Spleen (tissue), 11 donors: ENCODE measurements at regions not wholly inside any gene's neighbourhood (a gene's known extent, or its start where the extent isn't known, plus 50 kb on each side); places are given as distances from the start of the nearest gene placed in this dataset.

Source experiments
- DNase-seq: peaks from one replicate; pipeline ENCODE4 v3.0.0-alpha.2; 2020
- H3K27ac ChIP-seq, 8 donors: fragments of 200-600 bp; sonication (generic) in 7 of 8; 1 replicate in 4 of 8; 2 replicates in 4 of 8; pipeline versions ENCODE4 v1.5.0 to v1.8.0; 2016 to 2021; ENCODE audit warnings: inconsistent platforms in 4 of 8, mild to moderate bottlenecking in 4 of 8, moderate library complexity in 1 of 8
- H3K27me3 ChIP-seq, 7 donors: fragments of 200-600 bp; sonication (generic) in 6 of 7; replicated peaks in 1 of 7; 1 replicate in 4 of 7; 2 replicates in 3 of 7; pipeline versions ENCODE4 v1.5.0 to v1.8.0; 2016 to 2021; ENCODE audit warnings: inconsistent platforms in 3 of 7, mild to moderate bottlenecking in 1 of 7
- H3K36me3 ChIP-seq, 6 donors: fragments of 200-600 bp; sonication (generic) in 5 of 6; 1 replicate in 4 of 6; 2 replicates in 2 of 6; pipeline versions ENCODE4 v1.5.0 to v1.8.0; 2016 to 2021; ENCODE audit warnings: inconsistent platforms in 2 of 6
- H3K4me1 ChIP-seq, 6 donors: fragments of 200-600 bp; sonication (generic) in 5 of 6; 1 replicate in 3 of 6; 2 replicates in 3 of 6; pipeline versions ENCODE4 v1.5.0 to v1.8.0; 2016 to 2021; ENCODE audit warnings: inconsistent platforms in 3 of 6
- H3K4me3 ChIP-seq, 8 donors: fragments of 200-600 bp; sonication (generic) in 7 of 8; 1 replicate in 4 of 8; 2 replicates in 4 of 8; pipeline versions ENCODE4 v1.5.0 to v1.8.0; 2016 to 2021; ENCODE audit warnings: inconsistent platforms in 4 of 8, mild to moderate bottlenecking in 4 of 8, moderate library complexity in 2 of 8
- H3K9me3 ChIP-seq, 8 donors: fragments of 200-600 bp; sonication (generic) in 7 of 8; 1 replicate in 4 of 8; 2 replicates in 4 of 8; pipeline versions ENCODE4 v1.5.0 to v1.8.0; 2016 to 2021; ENCODE audit warnings: inconsistent platforms in 4 of 8
- CTCF ChIP-seq, 11 experiments: fragments of 200-600 bp in 7 of 11; fragments of 450-650 bp in 4 of 11; sonication (generic) in 4 of 11; IDR thresholded peaks in 8 of 11; conservative IDR thresholded peaks in 3 of 11; 1 replicate in 7 of 11; 2 replicates in 4 of 11; pipeline versions ENCODE4 v1.4.0 to v1.8.0; 2016 to 2021; ENCODE audit warnings: antibody characterized with exemption in 11 of 11, inconsistent platforms in 4 of 11, mild to moderate bottlenecking in 1 of 11
- POLR2A ChIP-seq, 3 donors: fragments of 450-650 bp; IDR thresholded peaks; one replicate each; pipeline ENCODE4 v1.5.1; 2017; ENCODE audit warnings: antibody characterized with exemption in 3 of 3, mild to moderate bottlenecking in 1 of 3
- POLR2AphosphoS5 ChIP-seq, 3 donors: sonication (generic); formaldehyde crosslinking; IDR thresholded peaks; one replicate each; pipeline ENCODE4 v1.5.1; 2017; ENCODE audit warnings: antibody characterized with exemption in 3 of 3
- WGBS, 5 donors: extraction: QIAGEN DNeasy Blood & Tissue Kit in 3 of 5; methylation state at CpG; one replicate each; pipeline versions ENCODE4 v1.1.5 to v1.1.7; 2013 to 2018; 5-methylcytosine and 5-hydroxymethylcytosine counted together
- intact Hi-C: fragments of 100-400 bp; cut with DNase I; formaldehyde crosslinking; loops from one replicate; pipeline ENCODE4 v1.15.0; 2023; ENCODE audit warnings: low total_unique reads
- donor health status: healthy with polysubstance abuse.
- donor health status: DM: no; HTN: no; CAD: no; lungs with moderate emphysema.
- donor health status: DM: no; HTN: no; CAD: no.
- donor health status: Bipolar disorder and iron deficiency.
- donor health status: healthy.
- donor health status: DM: no; HTN: no; CAD: no.
- donor health status: DM: yes; HTN: yes; CAD: no.

GRCh38 chr5:98503616-98504015 is 269.8 kb upstream of the RGMB start:
- H3K4me1 ChIP-seq: no peaks in the 10 kb centered on the region
- TF ChIP-seq CTCF (IDR thresholded peaks at IDR 0.05 in 8 of 11, conservative IDR thresholded peaks at IDR 0.05 in 3 of 11) (no peak), POLR2AphosphoS5 (IDR thresholded peaks at IDR 0.05) (no peak), POLR2A (IDR thresholded peaks at IDR 0.05) (no peak)
- intact Hi-C loops: no loop called here
- no peaks in the 10 kb centered on the region for H3K27me3 ChIP-seq
- H3K9me3 ChIP-seq: no peaks in the 10 kb centered on the region
- WGBS, 5 donors: 72 to 82% (median 74%) methylated on average over 2 of the region's 2 CpGs
- no peak overlapping the region for H3K27ac ChIP-seq
- no peak overlapping the region for H3K4me3 ChIP-seq
- no peaks in the 10 kb centered on the region for H3K36me3 ChIP-seq
- no peak for DNase-seq

- TF ChIP-seq POLR2A (IDR thresholded peaks at IDR 0.05) (no peak), POLR2AphosphoS5 (IDR thresholded peaks at IDR 0.05) (no peak), CTCF (IDR thresholded peaks at IDR 0.05 in 8 of 11, conservative IDR thresholded peaks at IDR 0.05 in 3 of 11) (no peak)
- WGBS, 5 donors: 83 to 94% (median 92%) methylated on average over 2 of the region's 2 CpGs
- intact Hi-C loops: no loop called here
- Histone ChIP-seq H3K4me3 (no peak overlapping the region), H3K27me3 (no peaks in the 10 kb centered on the region), H3K9me3 (no peaks in the 10 kb centered on the region), H3K36me3 (no peaks in the 10 kb centered on the region), H3K27ac (no peak overlapping the region), H3K4me1 (no peaks in the 10 kb centered on the region)
- DNase-seq: no peak
Measured at GRCh38 chr5:98504505-98504904, 269.0 kb upstream of the RGMB start.

GRCh38 chr5:98510143-98510985 is 263.1 kb upstream of the RGMB start:
- DNase-seq: no peak
- Histone ChIP-seq H3K27ac (no peak overlapping the region), H3K36me3 (no peaks in the 10 kb centered on the region), H3K27me3 (no peaks in the 10 kb centered on the region), H3K4me3 (no peak overlapping the region), H3K4me1 (no peaks in the 10 kb centered on the region), H3K9me3 (no peaks in the 10 kb centered on the region)
- 44 to 57% (median 48%) methylated on average over 10 of the region's 10 CpGs for WGBS, 5 donors
- TF ChIP-seq POLR2AphosphoS5 (IDR thresholded peaks at IDR 0.05) (no peak), CTCF (IDR thresholded peaks at IDR 0.05 in 8 of 11, conservative IDR thresholded peaks at IDR 0.05 in 3 of 11) (no peak), POLR2A (IDR thresholded peaks at IDR 0.05) (no peak)
- intact Hi-C loops: no loop called here

- H3K27me3 ChIP-seq: no peaks in the 10 kb centered on the region
- 38 to 54% (median 44%) methylated on average over 4 of the region's 4 CpGs for WGBS, 5 donors
- no peak for DNase-seq
- H3K4me3 ChIP-seq: no peak overlapping the region
- no peak for TF ChIP-seq POLR2A (IDR thresholded peaks at IDR 0.05)
- no peak for TF ChIP-seq CTCF (IDR thresholded peaks at IDR 0.05 in 8 of 11, conservative IDR thresholded peaks at IDR 0.05 in 3 of 11)
- no peak for TF ChIP-seq POLR2AphosphoS5 (IDR thresholded peaks at IDR 0.05)
- no peak overlapping the region for H3K27ac ChIP-seq
- intact Hi-C loops: no loop called here
- no peaks in the 10 kb centered on the region for H3K4me1 ChIP-seq
- H3K9me3 ChIP-seq: no peaks in the 10 kb centered on the region
- H3K36me3 ChIP-seq: no peaks in the 10 kb centered on the region
Measured at GRCh38 chr5:98513380-98513779, 260.1 kb upstream of the RGMB start.
